ENCODE measurements at regions not wholly inside any gene's neighbourhood (a gene's known extent, or its start where the extent isn't known, plus 50 kb on each side); places are given as distances from the start of the nearest gene placed in this dataset.

DNA sequence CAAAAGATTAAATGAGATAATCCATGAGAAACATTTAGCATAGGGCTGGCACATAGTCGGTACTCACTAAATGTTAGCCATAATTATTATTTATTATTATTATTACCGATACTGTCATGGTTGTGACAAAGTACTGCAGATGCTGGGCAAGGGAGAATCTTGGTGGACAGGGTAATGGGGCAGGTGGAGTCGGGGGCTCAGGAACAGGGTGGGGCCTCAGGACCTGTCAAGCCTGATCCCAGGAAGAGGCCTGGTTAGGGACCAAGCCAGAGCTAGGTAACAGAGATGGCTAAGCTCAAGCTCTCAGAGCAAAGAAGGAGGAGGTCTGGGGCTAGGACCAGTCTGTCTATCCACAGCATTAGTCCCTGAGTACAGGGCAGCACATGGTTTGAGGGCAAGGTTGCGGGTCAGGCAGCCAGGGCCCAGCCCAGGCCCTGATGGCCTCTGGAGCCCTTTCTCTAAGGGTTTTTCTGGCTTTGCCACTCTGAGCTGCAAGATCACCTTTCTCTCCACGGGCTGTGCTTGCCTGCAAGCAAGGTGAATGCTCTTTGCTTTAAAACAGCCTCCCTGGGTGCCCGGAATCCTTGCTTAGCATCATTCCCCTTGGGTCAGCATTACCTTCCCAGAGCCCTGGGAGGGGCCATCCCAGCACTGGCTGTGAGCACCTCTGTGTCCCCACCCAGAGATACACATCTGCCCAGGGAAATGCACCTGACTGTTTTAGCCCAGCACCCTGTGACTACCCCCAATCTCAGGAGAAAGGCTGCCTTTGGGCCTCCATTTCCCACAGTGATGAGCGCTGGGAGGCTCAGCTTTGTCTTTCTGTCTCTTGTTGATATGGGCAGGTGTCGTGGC, 572.0 kb downstream of the PTPRU start:
- TF ChIP-seq POLR2A (IDR thresholded peaks at IDR 0.05; ENCODE audit: low read depth, low read length) = no peak
- TF ChIP-seq SPI1 (IDR thresholded peaks at IDR 0.05; ENCODE audit: low read depth, low read length) = no peak
- TF ChIP-seq POLR2AphosphoS5 (IDR thresholded peaks at IDR 0.05; ENCODE audit: low read depth, low read length) = no peak
